DMS79 treated with DMSO at 0.1 percent for 48 hours (cell line): ENCODE measurements at regions not wholly inside any gene's neighbourhood (a gene's known extent, or its start where the extent isn't known, plus 50 kb on each side); places are given as distances from the start of the nearest gene placed in this dataset.
A peak's percentile ranks its signal among the peaks of the same experiment; 100 is the strongest.
"Not testable (repeated sequence)": the region's sequence is repeated elsewhere in the genome, so short reads cannot be mapped to it uniquely, and the experiment has no call there.

Source experiments
- DNase-seq: peaks from one replicate; lab custom pipeline; 2025; lab: John Stamatoyannopoulos, UW

GRCh38 chr6:6748001-6748400 is 159.5 kb downstream of the LY86 start:
- DNase-seq = no peak

- DNase-seq = no peak
These were observed 161.4 kb downstream of the LY86 start for GRCh38 chr6:6749702-6750491.

- DNase-seq = no peak
These were observed 162.2 kb downstream of the LY86 start for GRCh38 chr6:6750594-6751265.

GRCh38 chr6:6751266-6751596 is 162.7 kb downstream of the LY86 start:
- DNase-seq = no peak

GRCh38 chr6:6751619-6752023 is 163.1 kb downstream of the LY86 start:
- no peak for DNase-seq

DNA sequence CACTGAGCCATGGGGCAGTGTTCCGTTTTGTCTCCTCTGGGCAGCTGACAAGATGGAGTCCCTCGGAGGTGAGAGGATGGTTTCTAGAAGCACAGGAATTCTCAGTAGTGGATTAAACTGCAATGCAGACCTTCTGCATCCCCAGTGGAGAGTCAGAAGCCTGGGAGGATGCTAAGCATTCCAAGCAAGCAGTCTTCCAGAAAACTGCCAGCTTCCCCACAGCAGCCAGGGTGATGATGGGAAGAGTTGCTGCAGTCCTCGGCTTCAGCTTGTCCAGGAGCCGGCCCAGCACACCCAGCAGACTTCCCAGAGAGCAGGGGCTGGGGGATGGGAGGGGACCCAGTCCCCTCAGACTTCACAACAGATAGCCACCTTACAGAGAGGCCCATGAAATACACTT is 163.6 kb downstream of the LY86 start:
- no peak for DNase-seq

DNA sequence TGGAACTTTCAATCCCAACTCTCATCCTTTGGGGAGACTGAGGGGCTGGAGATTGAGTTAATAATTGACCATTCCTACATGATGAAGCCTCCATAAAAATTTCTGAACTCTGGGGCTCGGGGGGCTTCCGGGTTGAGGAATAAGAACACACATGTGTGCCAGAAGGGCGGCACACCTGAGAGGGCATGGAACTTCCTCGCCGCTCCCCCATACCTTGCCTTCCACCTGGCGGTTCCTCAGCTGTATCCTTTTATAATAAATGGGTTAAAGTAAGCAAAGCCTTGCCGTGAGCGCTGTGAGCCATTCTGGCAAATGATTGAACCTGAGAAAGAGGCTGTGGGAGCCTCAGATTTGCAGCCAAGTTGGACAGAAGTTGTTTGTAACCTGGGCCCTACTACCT is 164.8 kb downstream of the LY86 start:
- DNase-seq = no peak

DNA sequence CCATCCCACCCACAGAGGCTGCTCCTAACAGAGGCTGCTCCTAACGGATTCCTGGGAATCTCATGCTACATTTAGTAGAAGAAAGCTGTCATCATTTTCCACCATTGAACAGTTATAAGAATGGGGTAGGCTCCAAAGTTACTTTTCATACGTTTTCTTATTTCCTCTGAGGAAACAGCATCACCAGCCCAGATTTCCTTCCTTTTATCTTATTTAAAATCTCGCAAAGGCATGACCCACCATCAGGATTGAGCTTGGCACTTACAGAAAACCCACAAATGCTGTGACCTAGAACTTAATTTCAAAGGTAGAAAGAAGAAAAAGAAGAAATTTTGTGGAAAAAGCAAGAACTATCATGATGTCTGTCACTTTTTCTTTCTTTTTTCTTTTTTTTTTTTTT is 168.0 kb downstream of the LY86 start:
- no peak for DNase-seq

DNA sequence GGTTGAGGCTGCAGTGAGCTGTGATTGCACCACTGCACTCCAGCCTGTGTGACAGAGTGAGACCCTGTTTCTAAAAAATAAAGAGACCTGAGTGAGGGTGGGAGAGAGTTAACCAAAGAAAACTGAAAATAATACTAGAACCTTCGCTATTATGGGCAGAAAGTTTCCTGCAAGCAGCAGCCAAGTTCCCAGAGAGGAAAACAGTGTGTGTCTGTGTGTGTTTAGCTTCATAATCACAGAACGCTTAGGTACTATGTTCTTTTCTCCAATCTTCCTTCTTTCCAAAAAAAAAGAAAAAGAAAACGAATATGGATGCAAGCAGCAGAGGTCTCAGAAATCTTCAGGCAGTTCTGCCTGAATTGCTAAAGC is 170.0 kb downstream of the LY86 start:
- no peak for DNase-seq

DNA sequence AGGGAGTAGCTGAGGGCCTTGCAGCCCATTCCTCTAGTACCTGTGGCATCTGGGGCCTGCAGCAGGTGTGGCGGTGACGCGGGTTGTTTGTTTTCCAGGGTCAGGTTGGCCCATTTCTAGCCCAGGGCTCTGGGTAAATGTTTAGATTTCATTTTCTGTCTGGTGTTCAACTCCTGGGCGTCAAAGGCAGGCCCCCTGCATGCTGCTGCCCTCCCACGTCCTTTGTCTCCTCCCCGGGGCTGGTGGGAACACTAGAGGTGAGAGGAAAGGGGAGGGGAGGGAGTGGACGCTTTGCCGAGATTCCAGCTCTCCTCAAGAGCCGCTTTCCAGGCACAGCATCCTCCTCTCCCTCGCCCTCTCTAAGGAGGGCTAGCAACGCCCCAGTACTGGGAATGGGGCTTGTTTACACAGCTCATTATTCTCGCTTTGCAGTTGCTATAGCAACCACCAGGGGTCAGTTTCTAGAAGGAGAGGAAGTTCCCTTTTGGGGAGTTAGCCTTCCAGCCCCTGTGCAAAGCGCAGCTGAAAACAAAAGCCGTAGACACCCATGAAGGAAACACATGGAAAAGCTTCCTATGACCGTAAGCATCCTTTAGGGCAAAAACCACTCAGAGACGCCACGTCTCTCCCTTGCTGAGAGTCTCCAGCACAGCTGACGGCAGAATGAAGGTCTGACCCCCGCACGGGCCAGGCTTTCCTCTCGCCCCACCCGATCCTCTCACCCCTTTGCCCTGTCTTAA is 170.6 kb downstream of the LY86 start:
- DNase-seq = peak; percentile 44

GRCh38 chr6:6760002-6760401 is 171.5 kb downstream of the LY86 start:
- no peak for DNase-seq

GRCh38 chr6:6762566-6762965 is 174.0 kb downstream of the LY86 start:
- DNase-seq = not testable (repeated sequence)

DNA sequence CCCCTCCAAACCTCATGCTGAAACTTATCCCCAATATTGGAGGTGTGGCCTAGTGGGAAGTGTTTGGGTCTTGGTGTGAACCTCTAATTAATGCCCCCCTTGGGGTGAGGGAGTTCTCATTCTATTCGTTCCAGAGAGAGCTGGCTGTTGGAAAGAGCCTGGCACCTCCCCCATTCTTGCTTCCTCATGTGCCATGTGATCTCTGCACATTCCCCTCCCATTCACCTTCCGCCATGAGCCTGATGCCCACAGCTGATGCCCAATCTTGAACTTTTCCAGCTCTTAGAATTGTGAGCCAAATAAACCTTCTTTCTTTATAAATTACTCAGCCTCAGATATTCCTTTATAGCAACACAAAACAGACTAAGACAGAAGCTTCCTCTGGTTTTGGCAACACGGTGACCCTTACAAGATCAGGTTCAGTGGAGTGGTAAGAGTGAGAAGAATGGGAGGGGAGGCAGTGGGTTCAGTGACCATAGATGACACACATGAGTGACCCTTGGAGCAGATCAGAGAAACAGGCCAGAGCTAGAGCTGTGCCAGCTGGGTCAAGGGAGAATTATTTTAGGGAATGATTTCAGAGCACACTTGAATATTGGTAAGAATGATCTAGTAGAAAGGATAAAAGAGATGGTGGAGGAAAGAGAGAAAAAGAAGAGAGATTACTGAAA is 176.4 kb downstream of the LY86 start:
- DNase-seq = no peak

- DNase-seq = no peak
These were observed 177.8 kb downstream of the LY86 start for GRCh38 chr6:6766230-6766905.

- no peak for DNase-seq
These were observed 180.9 kb downstream of the LY86 start for GRCh38 chr6:6769466-6769865.

GRCh38 chr6:6771224-6771945 is 182.9 kb downstream of the LY86 start:
- DNase-seq = no peak

- peak; percentile 3 for DNase-seq
These were observed 183.4 kb downstream of the LY86 start for GRCh38 chr6:6771964-6772363.

DNA sequence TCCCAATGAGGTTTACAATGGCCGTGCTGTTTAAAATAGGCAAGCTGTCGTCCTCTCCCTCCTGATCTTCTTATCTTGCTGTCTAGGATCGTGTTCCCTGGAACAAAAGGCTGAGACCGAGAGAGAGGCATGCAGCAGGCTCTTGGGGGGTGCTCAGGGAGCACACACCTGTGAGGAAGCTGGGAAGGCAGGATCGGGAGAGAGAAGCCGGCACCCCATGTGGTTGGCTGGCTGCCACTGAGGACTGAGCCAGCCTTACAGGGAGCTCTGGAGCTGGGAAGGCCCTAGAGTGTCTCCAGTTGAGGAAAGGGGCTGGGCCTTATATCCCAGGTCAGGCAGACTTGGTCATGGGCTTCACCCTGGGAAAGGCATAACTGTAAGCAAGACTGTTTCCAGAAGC is 184.2 kb downstream of the LY86 start:
- peak; percentile 24 for DNase-seq

DNA sequence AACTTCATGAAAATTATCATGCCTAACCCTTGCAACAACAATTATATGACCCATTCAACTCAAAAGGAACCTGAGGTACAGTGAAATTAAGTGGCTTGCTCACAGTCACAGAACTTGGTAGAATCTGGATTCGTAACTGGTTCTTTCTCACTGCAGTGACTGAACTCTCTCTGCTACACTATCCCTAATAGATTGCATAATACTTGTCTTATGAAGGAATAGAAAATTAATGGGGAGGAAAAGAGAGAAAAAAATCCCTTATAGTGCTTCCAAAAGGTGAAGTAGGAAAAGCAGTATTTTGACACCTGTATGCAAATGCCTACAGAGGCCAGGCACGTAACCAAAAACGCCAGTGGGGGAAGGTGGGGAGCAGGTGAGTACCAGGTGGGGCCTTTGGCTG is 186.6 kb downstream of the LY86 start:
- peak; percentile 49 for DNase-seq

- DNase-seq = peak; percentile 37
These were observed 191.7 kb downstream of the LY86 start for GRCh38 chr6:6780231-6780630.

DNA sequence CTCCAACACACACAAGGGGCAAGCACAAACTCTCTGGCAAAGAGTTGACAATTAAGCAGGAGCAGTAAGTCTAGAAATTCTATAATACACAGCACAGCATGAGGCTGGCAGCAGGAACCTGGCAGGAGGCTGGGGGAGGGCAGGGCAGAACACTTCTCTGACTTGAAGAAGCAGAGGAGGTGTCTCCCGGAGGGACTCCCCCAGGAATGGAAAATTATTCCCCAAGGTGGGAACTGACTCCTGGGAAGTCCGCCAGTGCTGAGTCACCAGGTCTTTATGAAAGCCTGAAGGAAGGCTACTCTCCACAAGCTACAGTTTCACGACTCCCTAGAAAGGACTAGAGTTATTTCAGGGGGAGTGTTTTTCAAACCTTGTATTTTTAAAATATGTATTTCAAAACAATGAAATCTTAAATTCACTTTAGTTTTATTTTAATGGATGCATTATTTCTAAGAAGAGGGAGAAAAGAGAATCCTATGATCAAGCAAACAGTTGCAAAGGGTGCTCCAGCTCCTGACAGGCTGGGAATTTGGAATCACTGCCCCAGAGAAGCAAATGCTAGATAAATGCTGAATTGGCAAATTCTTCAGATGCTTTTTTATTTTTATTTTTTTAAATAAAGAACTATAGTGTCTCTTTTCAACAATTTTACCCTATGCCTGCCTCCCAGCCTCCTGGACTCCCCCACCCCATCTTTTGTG is 192.8 kb downstream of the LY86 start:
- DNase-seq = peak; percentile 8
